Immature natural killer cell (primary cell): ENCODE measurements at regions not wholly inside any gene's neighbourhood (a gene's known extent, or its start where the extent isn't known, plus 50 kb on each side); places are given as distances from the start of the nearest gene placed in this dataset.

Experiments
- DNase-seq, 3 donors: peaks; one replicate each; pipeline ENCODE4 v3.0.0; 2022; ENCODE audit warnings: mixed read lengths in 1 of 3
- H3K27ac Mint-ChIP-seq, 6 donors: one replicate each; pipeline ENCODE4 v1.8.0; 2020; ENCODE audit warnings: mixed read lengths in 6 of 6, mild to moderate bottlenecking in 5 of 6, inconsistent platforms in 4 of 6, moderate library complexity in 3 of 6
- H3K27me3 Mint-ChIP-seq, 3 donors: one replicate each; pipeline ENCODE4 v1.8.0; 2020 to 2021; ENCODE audit warnings: low read depth in 3 of 3, mild to moderate bottlenecking in 3 of 3, mixed read lengths in 3 of 3, moderate library complexity in 3 of 3, inconsistent platforms in 1 of 3
- H3K36me3 Mint-ChIP-seq, 3 donors: one replicate each; pipeline ENCODE4 v1.8.0; 2020; ENCODE audit warnings: mixed read lengths in 3 of 3, inconsistent platforms in 2 of 3, mild to moderate bottlenecking in 2 of 3
- H3K4me1 Mint-ChIP-seq, 2 donors: one replicate each; pipeline ENCODE4 v1.8.0; 2020; ENCODE audit warnings: inconsistent platforms in 2 of 2, mild to moderate bottlenecking in 2 of 2, mixed read lengths in 2 of 2, moderate library complexity in 1 of 2
- H3K4me3 Mint-ChIP-seq, 5 donors: one replicate each; pipeline ENCODE4 v1.8.0; 2020; ENCODE audit warnings: mild to moderate bottlenecking in 5 of 5, mixed read lengths in 5 of 5, inconsistent platforms in 3 of 5, moderate library complexity in 3 of 5
- H3K9me3 Mint-ChIP-seq, 6 donors: one replicate each; pipeline ENCODE4 v1.8.0; 2020; ENCODE audit warnings: mild to moderate bottlenecking in 6 of 6, mixed read lengths in 6 of 6, inconsistent platforms in 4 of 6, moderate library complexity in 3 of 6

GRCh38 chr22:48700566-48701295, 1126.9 kb downstream of the BRD1 start:
- Mint-ChIP-seq H3K36me3 (no peaks in the 10 kb centered on the region), H3K4me1 (no peaks in the 10 kb centered on the region), H3K4me3 (no peak overlapping the region), H3K27ac (no peak overlapping the region), H3K27me3 (peaks cover 0 to 3% (median 1%) of the 10 kb centered on the region in 3 donors), H3K9me3 (no peaks in the 10 kb centered on the region)
- DNase-seq: no peak

- Mint-ChIP-seq H3K9me3 (no peaks in the 10 kb centered on the region), H3K36me3 (no peaks in the 10 kb centered on the region), H3K4me1 (no peaks in the 10 kb centered on the region), H3K27ac (no peak overlapping the region), H3K27me3 (peaks cover 0 to 1% (median 0%) of the 10 kb centered on the region in 3 donors), H3K4me3 (no peak overlapping the region)
- no peak for DNase-seq
Measured at GRCh38 chr22:48700180-48700565, 1127.5 kb downstream of the BRD1 start.

- no peaks in the 10 kb centered on the region for H3K9me3 Mint-ChIP-seq
- no peak overlapping the region for H3K4me3 Mint-ChIP-seq
- H3K36me3 Mint-ChIP-seq: no peaks in the 10 kb centered on the region
- H3K4me1 Mint-ChIP-seq: no peaks in the 10 kb centered on the region
- no peak overlapping the region for H3K27ac Mint-ChIP-seq
- DNase-seq: no peak
- H3K27me3 Mint-ChIP-seq: peaks cover 0 to 1% (median 0%) of the 10 kb centered on the region in 3 donors
Measured at GRCh38 chr22:48699511-48699910, 1128.2 kb downstream of the BRD1 start.

- peaks cover 0 to 1% (median 0%) of the 10 kb centered on the region in 3 donors for H3K27me3 Mint-ChIP-seq
- no peak for DNase-seq
- H3K4me1 Mint-ChIP-seq: no peaks in the 10 kb centered on the region
- H3K9me3 Mint-ChIP-seq: no peaks in the 10 kb centered on the region
- no peaks in the 10 kb centered on the region for H3K36me3 Mint-ChIP-seq
- H3K27ac Mint-ChIP-seq: no peak overlapping the region
- no peak overlapping the region for H3K4me3 Mint-ChIP-seq
Measured at GRCh38 chr22:48698618-48699017, 1129.1 kb downstream of the BRD1 start.

GRCh38 chr22:48697694-48698276, 1129.9 kb downstream of the BRD1 start:
- no peak overlapping the region for H3K27ac Mint-ChIP-seq
- no peaks in the 10 kb centered on the region for H3K36me3 Mint-ChIP-seq
- no peak overlapping the region for H3K4me3 Mint-ChIP-seq
- H3K27me3 Mint-ChIP-seq: peaks cover 0 to 3% (median 1%) of the 10 kb centered on the region in 3 donors
- DNase-seq: no peak
- no peaks in the 10 kb centered on the region for H3K9me3 Mint-ChIP-seq
- H3K4me1 Mint-ChIP-seq: no peaks in the 10 kb centered on the region

- no peaks in the 10 kb centered on the region for H3K4me1 Mint-ChIP-seq
- no peaks in the 10 kb centered on the region for H3K36me3 Mint-ChIP-seq
- H3K27ac Mint-ChIP-seq: no peak overlapping the region
- H3K4me3 Mint-ChIP-seq: no peak overlapping the region
- peaks cover 0 to 3% (median 1%) of the 10 kb centered on the region in 3 donors for H3K27me3 Mint-ChIP-seq
- no peak for DNase-seq
- no peaks in the 10 kb centered on the region for H3K9me3 Mint-ChIP-seq
Measured at GRCh38 chr22:48697223-48697622, 1130.5 kb downstream of the BRD1 start.

- Mint-ChIP-seq H3K36me3 (no peaks in the 10 kb centered on the region), H3K4me3 (no peak overlapping the region), H3K9me3 (no peaks in the 10 kb centered on the region), H3K27ac (no peak overlapping the region), H3K4me1 (no peaks in the 10 kb centered on the region), H3K27me3 (peaks cover 0 to 3% (median 0%) of the 10 kb centered on the region in 3 donors)
- no peak for DNase-seq
Measured at GRCh38 chr22:48696371-48696770, 1131.3 kb downstream of the BRD1 start.

GRCh38 chr22:48695731-48696305, 1131.9 kb downstream of the BRD1 start:
- Mint-ChIP-seq H3K27me3 (peaks cover 0 to 3% (median under 1%) of the 10 kb centered on the region in 3 donors), H3K27ac (no peak overlapping the region), H3K4me3 (no peak overlapping the region), H3K4me1 (no peaks in the 10 kb centered on the region), H3K9me3 (no peaks in the 10 kb centered on the region), H3K36me3 (no peaks in the 10 kb centered on the region)
- no peak for DNase-seq

- Mint-ChIP-seq H3K4me1 (no peaks in the 10 kb centered on the region), H3K36me3 (no peaks in the 10 kb centered on the region), H3K27me3 (peaks cover 0 to 3% (median 2%) of the 10 kb centered on the region in 3 donors), H3K27ac (no peak overlapping the region), H3K4me3 (no peak overlapping the region), H3K9me3 (no peaks in the 10 kb centered on the region)
- DNase-seq: no peak
Measured at GRCh38 chr22:48695251-48695650, 1132.4 kb downstream of the BRD1 start.

- Mint-ChIP-seq H3K9me3 (no peaks in the 10 kb centered on the region), H3K4me1 (no peaks in the 10 kb centered on the region), H3K4me3 (no peak overlapping the region), H3K36me3 (no peaks in the 10 kb centered on the region), H3K27ac (no peak overlapping the region), H3K27me3 (peaks cover 0 to 3% (median 2%) of the 10 kb centered on the region in 3 donors)
- no peak for DNase-seq
Measured at GRCh38 chr22:48694296-48694883, 1133.3 kb downstream of the BRD1 start.

GRCh38 chr22:48693377-48694135, 1134.1 kb downstream of the BRD1 start:
- Mint-ChIP-seq H3K4me3 (no peak overlapping the region), H3K36me3 (no peaks in the 10 kb centered on the region), H3K4me1 (no peaks in the 10 kb centered on the region), H3K27me3 (peaks cover 0 to 3% (median 2%) of the 10 kb centered on the region in 3 donors), H3K27ac (peak overlapping the region in 1 of 6 donors; percentile 40), H3K9me3 (no peaks in the 10 kb centered on the region)
- no peak for DNase-seq

- Mint-ChIP-seq H3K27me3 (peaks cover 0 to 3% (median 2%) of the 10 kb centered on the region in 3 donors), H3K27ac (peak overlapping the region in 1 of 6 donors; percentile 40), H3K4me1 (no peaks in the 10 kb centered on the region), H3K4me3 (no peak overlapping the region), H3K36me3 (no peaks in the 10 kb centered on the region), H3K9me3 (no peaks in the 10 kb centered on the region)
- DNase-seq: no peak
Measured at GRCh38 chr22:48692734-48693376, 1134.8 kb downstream of the BRD1 start.

GRCh38 chr22:48691431-48691851, 1136.2 kb downstream of the BRD1 start:
- Mint-ChIP-seq H3K4me3 (no peak overlapping the region), H3K27ac (no peak overlapping the region), H3K36me3 (no peaks in the 10 kb centered on the region), H3K27me3 (peaks cover 0 to 3% (median 2%) of the 10 kb centered on the region in 3 donors), H3K4me1 (no peaks in the 10 kb centered on the region), H3K9me3 (no peaks in the 10 kb centered on the region)
- no peak for DNase-seq
